Skeletal muscle satellite cell (primary cell): ENCODE measurements at regions not wholly inside any gene's neighbourhood (a gene's known extent, or its start where the extent isn't known, plus 50 kb on each side); places are given as distances from the start of the nearest gene placed in this dataset.
"Not testable (repeated sequence)": the region's sequence is repeated elsewhere in the genome, so short reads cannot be mapped to it uniquely, and the experiment has no call there.

Source experiments
- H3K27me3 ChIP-seq: 2 replicates; pipeline ENCODE4 v1.7.0; 2013; ENCODE audit warnings: low read length; ENCODE audit not compliant: control insufficient read depth, insufficient read depth
- H3K36me3 ChIP-seq: 2 replicates; pipeline ENCODE4 v1.7.0; 2013; ENCODE audit warnings: mild to moderate bottlenecking, control low read depth, low read length; ENCODE audit not compliant: insufficient read depth
- H3K4me1 ChIP-seq: 2 replicates; pipeline ENCODE4 v1.7.0; 2013; ENCODE audit warnings: low read length; ENCODE audit not compliant: control insufficient read depth, insufficient read depth
- H3K4me2 ChIP-seq: 2 replicates; pipeline ENCODE4 v1.7.0; 2013; ENCODE audit warnings: mild to moderate bottlenecking, low read length
- H3K4me3 ChIP-seq: 2 replicates; pipeline ENCODE4 v1.7.0; 2013; ENCODE audit warnings: low read length
- H3K9ac ChIP-seq: 2 replicates; pipeline ENCODE4 v1.7.0; 2013; ENCODE audit warnings: mild to moderate bottlenecking, low read depth, low read length, moderate library complexity
- H3K9me3 ChIP-seq: replicated peaks from 2 replicates; pipeline ENCODE4 v1.7.0; 2013; ENCODE audit warnings: mild to moderate bottlenecking, control low read depth, low read length

GRCh38 chr5:60530144-60530848, 169.7 kb downstream of the DEPDC1B start:
- H3K4me1 ChIP-seq, H3K9ac ChIP-seq, H3K4me3 ChIP-seq, H3K4me2 ChIP-seq, H3K27me3 ChIP-seq, H3K9me3 ChIP-seq, H3K36me3 ChIP-seq: not testable (repeated sequence)

GRCh38 chr5:60529001-60529400, 171.0 kb downstream of the DEPDC1B start:
- H3K9me3 ChIP-seq, result no peaks in the 10 kb centered on the region
- H3K4me1 ChIP-seq, result no peaks in the 10 kb centered on the region
- no peak overlapping the region for H3K4me2 ChIP-seq
- no peak overlapping the region for H3K4me3 ChIP-seq
- no peaks in the 10 kb centered on the region for H3K36me3 ChIP-seq
- H3K9ac ChIP-seq, result no peak overlapping the region
- no peaks in the 10 kb centered on the region for H3K27me3 ChIP-seq

- no peak overlapping the region for H3K4me2 ChIP-seq
- H3K9me3 ChIP-seq, result no peaks in the 10 kb centered on the region
- H3K36me3 ChIP-seq, result no peaks in the 10 kb centered on the region
- peaks cover 9% of the 10 kb centered on the region for H3K4me1 ChIP-seq
- no peak overlapping the region for H3K4me3 ChIP-seq
- H3K9ac ChIP-seq, result no peak overlapping the region
- H3K27me3 ChIP-seq, result no peaks in the 10 kb centered on the region
Measured at GRCh38 chr5:60527072-60527471, 172.9 kb downstream of the DEPDC1B start.

GRCh38 chr5:60526336-60526875, 173.6 kb downstream of the DEPDC1B start:
- H3K4me3 ChIP-seq, result no peak overlapping the region
- no peaks in the 10 kb centered on the region for H3K27me3 ChIP-seq
- H3K4me2 ChIP-seq, result no peak overlapping the region
- H3K36me3 ChIP-seq, result no peaks in the 10 kb centered on the region
- H3K9ac ChIP-seq, result no peak overlapping the region
- no peaks in the 10 kb centered on the region for H3K9me3 ChIP-seq
- H3K4me1 ChIP-seq, result peaks cover 16% of the 10 kb centered on the region

- Histone ChIP-seq H3K36me3 (no peaks in the 10 kb centered on the region), H3K4me1 (peaks cover 18% of the 10 kb centered on the region), H3K9ac (no peak overlapping the region), H3K27me3 (no peaks in the 10 kb centered on the region), H3K4me3 (no peak overlapping the region), H3K4me2 (no peak overlapping the region), H3K9me3 (no peaks in the 10 kb centered on the region)
Measured at GRCh38 chr5:60522292-60522905, 177.6 kb downstream of the DEPDC1B start.

GRCh38 chr5:60521376-60522291, 178.3 kb downstream of the DEPDC1B start:
- Histone ChIP-seq H3K4me3 (no peak overlapping the region), H3K9ac (no peak overlapping the region), H3K36me3 (no peaks in the 10 kb centered on the region), H3K4me2 (no peak overlapping the region), H3K27me3 (no peaks in the 10 kb centered on the region), H3K9me3 (no peaks in the 10 kb centered on the region), H3K4me1 (peaks cover 18% of the 10 kb centered on the region)

GRCh38 chr5:60520451-60521227, 179.3 kb downstream of the DEPDC1B start:
- Histone ChIP-seq H3K27me3 (no peaks in the 10 kb centered on the region), H3K9me3 (no peaks in the 10 kb centered on the region), H3K4me3 (no peak overlapping the region), H3K9ac (no peak overlapping the region), H3K4me2 (no peak overlapping the region), H3K36me3 (no peaks in the 10 kb centered on the region), H3K4me1 (peaks cover 18% of the 10 kb centered on the region)

- no peaks in the 10 kb centered on the region for H3K27me3 ChIP-seq
- H3K9ac ChIP-seq, result no peak overlapping the region
- H3K9me3 ChIP-seq, result no peaks in the 10 kb centered on the region
- H3K4me3 ChIP-seq, result no peak overlapping the region
- no peak overlapping the region for H3K4me2 ChIP-seq
- H3K36me3 ChIP-seq, result no peaks in the 10 kb centered on the region
- H3K4me1 ChIP-seq, result peaks cover 18% of the 10 kb centered on the region
Measured at GRCh38 chr5:60519372-60519771, 180.6 kb downstream of the DEPDC1B start.

- H3K36me3 ChIP-seq, result no peaks in the 10 kb centered on the region
- H3K4me3 ChIP-seq, result no peak overlapping the region
- no peaks in the 10 kb centered on the region for H3K27me3 ChIP-seq
- H3K4me1 ChIP-seq, result peaks cover 16% of the 10 kb centered on the region
- no peak overlapping the region for H3K4me2 ChIP-seq
- H3K9me3 ChIP-seq, result no peaks in the 10 kb centered on the region
- no peak overlapping the region for H3K9ac ChIP-seq
Measured at GRCh38 chr5:60517850-60518249, 182.1 kb downstream of the DEPDC1B start.

GRCh38 chr5:60517094-60517694, 182.8 kb downstream of the DEPDC1B start:
- Histone ChIP-seq H3K9ac (no peak overlapping the region), H3K36me3 (no peaks in the 10 kb centered on the region), H3K9me3 (no peaks in the 10 kb centered on the region), H3K27me3 (no peaks in the 10 kb centered on the region), H3K4me3 (no peak overlapping the region), H3K4me2 (no peak overlapping the region), H3K4me1 (peaks cover 10% of the 10 kb centered on the region)
